ENCODE measurements at regions not wholly inside any gene's neighbourhood (a gene's known extent, or its start where the extent isn't known, plus 50 kb on each side); places are given as distances from the start of the nearest gene placed in this dataset.
A peak's percentile ranks its signal among the peaks of the same experiment; 100 is the strongest.
"Not testable (repeated sequence)": the region's sequence is repeated elsewhere in the genome, so short reads cannot be mapped to it uniquely, and the experiment has no call there.

DNA sequence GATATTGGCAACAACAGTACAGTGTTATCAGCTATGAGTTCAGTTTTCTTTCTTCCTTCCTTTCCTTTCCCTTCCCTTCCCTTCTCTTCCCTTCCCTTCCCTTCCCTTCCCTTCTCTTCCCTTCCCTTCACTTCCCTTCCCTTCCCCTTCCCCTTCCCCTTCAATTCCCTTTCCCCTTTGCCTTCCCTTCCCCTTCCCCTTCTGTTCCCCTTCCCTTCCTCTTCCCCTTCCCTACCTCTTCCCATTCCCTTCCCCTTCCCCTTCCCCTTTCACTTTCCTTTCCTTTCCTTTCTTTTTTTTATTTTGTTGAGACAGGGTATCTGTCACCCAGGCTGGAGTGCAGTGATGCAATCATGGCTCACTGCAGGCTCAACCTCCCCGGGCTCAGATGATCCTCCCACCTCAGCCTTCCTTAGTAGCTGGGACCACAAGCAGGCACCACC, 72.3 kb upstream of the CAPZB start:
- TF ChIP-seq, protein P1, sequence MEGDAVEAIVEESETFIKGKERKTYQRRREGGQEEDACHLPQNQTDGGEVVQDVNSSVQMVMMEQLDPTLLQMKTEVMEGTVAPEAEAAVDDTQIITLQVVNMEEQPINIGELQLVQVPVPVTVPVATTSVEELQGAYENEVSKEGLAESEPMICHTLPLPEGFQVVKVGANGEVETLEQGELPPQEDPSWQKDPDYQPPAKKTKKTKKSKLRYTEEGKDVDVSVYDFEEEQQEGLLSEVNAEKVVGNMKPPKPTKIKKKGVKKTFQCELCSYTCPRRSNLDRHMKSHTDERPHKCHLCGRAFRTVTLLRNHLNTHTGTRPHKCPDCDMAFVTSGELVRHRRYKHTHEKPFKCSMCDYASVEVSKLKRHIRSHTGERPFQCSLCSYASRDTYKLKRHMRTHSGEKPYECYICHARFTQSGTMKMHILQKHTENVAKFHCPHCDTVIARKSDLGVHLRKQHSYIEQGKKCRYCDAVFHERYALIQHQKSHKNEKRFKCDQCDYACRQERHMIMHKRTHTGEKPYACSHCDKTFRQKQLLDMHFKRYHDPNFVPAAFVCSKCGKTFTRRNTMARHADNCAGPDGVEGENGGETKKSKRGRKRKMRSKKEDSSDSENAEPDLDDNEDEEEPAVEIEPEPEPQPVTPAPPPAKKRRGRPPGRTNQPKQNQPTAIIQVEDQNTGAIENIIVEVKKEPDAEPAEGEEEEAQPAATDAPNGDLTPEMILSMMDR (IDR thresholded peaks at IDR 0.05; ENCODE audit: low read length, missing control alignments) = no peak
- H3K4me3 ChIP-seq (replicated peaks; ENCODE audit: low read depth, low read length) = no peak overlapping the region
- peak; percentile 26 for DNase-seq (ENCODE audit: low read depth)

DNA sequence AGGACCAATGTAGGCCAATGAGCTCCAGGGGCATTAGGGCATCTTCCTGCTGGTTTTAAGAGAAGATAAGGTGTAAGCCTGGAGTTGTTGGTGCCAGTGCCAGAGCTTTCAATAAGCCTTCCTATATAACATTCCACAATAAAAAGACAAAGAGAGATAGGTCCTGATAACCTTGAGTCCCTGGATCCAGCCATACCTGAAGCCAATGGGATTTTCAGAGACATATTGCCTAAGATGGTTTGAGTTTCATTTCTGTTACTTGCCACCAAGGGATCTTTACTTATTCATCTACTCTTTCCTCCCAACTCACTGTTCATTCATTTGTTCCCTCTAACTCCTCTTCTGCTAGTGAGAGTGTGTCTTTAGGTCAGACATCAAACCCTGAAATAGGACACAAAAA, 68.8 kb upstream of the CAPZB start:
- TF ChIP-seq, protein P1 (IDR thresholded peaks at IDR 0.05; ENCODE audit: low read length, missing control alignments) = no peak
- no peak for DNase-seq (ENCODE audit: low read depth)
- H3K4me3 ChIP-seq (replicated peaks; ENCODE audit: low read depth, low read length) = no peak overlapping the region

DNA sequence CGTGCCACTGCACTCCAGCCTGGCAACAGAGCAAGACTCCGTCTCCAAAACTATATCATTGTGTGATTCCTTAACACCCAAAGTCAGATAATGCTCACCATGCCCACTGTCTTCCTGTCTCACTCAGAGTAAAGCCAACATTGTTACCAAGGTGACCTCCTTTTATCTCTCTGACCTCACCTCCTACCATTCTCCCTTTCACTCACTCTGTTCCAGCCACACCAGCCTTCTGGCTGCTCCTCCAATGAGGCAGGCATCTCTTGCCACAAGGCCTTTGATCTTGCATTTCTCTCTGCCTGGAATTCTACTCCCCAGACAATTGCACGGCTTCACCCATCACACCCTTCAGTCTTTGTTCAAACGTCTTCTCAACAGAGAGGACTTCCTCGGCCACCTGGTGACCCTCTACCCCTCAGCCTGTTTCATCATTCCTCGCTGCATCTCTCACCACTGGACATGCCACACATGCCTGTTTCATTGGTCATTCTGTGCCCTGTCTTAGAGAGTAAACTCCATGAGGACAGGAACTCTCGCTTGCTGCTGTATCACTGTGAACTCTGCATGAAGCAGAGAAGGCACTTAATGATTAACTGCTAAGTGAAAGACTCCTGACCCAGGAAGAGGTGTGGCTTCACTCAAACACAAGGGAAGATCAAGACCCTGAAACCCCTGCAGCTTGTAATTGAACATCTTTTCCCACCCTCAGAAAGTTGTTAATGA, 67.1 kb upstream of the CAPZB start:
- TF ChIP-seq, protein P1 (IDR thresholded peaks at IDR 0.05; ENCODE audit: low read length, missing control alignments) = no peak
- H3K4me3 ChIP-seq (replicated peaks; ENCODE audit: low read depth, low read length) = no peak overlapping the region
- DNase-seq (ENCODE audit: low read depth) = no peak

DNA sequence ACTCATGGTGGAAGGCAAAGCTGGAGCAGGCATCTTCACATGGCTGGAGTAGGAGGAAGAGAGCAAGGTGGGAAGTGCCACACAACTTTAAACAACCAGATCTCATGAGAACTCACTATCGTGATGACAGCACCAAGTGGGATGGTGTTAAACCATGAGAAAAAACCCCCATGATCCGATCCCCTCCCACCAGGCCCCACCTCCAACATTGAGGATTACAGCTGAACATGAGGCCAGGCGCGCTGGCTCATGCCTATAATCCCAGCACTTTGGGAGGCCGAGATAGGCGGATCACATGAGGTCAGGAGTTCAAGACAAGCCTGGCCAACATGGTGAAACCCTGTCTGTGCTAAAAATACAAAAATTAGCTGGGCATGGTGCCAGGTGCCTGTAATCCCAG, 66.5 kb upstream of the CAPZB start:
- DNase-seq (ENCODE audit: low read depth); H3K4me3 ChIP-seq (replicated peaks; ENCODE audit: low read depth, low read length): not testable (repeated sequence)

DNA sequence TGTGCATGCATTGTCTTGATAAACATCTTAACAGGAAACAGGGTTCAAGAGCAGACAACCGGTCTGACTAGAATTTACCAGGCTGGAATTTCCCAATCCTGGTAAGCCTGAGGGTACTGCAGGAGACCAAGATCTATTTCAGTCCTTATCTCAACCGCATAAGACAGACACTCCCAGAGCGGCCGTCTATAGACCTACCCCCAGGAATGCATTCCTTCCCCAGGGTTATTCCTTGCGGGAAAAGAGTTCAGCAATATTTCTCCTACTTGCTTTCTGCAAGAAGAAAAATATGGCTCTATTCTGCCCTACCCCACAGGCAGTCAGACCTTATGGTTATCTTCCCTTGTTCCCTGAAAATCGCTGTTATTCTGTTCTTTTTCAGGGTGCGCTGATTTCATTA, 65.1 kb upstream of the CAPZB start:
- not testable (repeated sequence) for H3K4me3 ChIP-seq (replicated peaks; ENCODE audit: low read depth, low read length); DNase-seq (ENCODE audit: low read depth)

DNA sequence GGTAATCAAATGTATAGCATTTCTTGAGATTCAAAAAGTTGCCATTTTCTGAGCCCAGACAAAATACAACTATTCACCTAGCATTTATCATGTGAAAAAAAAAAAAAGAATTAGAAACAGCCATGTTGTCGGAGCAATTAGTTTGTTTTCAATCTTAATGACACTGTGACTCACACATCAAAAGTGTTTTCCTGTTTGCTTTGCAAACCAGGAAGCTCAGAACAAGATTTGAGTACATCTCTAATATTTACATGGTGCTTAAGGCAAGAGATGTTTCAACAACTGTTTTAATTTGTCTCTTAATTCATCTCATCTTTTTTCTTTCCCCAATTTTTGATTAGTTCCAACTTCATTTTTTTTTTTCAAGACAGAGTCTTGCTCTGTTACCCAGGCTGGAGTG, 62.5 kb upstream of the CAPZB start:
- no peak for DNase-seq (ENCODE audit: low read depth)
- H3K4me3 ChIP-seq (replicated peaks; ENCODE audit: low read depth, low read length) = no peak overlapping the region
- TF ChIP-seq, protein P1 (IDR thresholded peaks at IDR 0.05; ENCODE audit: low read length, missing control alignments) = no peak

DNA sequence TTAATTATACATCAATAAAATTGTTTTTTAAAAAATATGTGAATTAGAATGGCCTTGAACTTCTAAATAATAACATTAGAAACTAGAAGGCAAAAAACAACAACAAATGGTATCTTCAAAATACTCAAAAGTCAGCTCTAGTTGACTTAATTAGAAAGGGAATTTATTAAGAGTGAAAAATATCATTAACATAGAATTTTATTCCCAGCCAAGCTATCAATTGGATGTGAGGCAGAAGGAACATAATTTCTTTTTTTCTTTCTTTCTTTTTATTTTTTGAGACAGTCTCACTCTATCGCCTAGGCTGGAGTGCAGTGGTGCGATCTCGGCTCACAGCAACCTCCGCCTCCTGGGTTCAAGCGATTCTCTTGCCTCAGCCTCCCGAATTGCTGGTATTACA, 51.2 kb upstream of the CAPZB start:
- DNase-seq (ENCODE audit: low read depth) = no peak
- TF ChIP-seq, protein P1 (IDR thresholded peaks at IDR 0.05; ENCODE audit: low read length, missing control alignments) = no peak

DNA sequence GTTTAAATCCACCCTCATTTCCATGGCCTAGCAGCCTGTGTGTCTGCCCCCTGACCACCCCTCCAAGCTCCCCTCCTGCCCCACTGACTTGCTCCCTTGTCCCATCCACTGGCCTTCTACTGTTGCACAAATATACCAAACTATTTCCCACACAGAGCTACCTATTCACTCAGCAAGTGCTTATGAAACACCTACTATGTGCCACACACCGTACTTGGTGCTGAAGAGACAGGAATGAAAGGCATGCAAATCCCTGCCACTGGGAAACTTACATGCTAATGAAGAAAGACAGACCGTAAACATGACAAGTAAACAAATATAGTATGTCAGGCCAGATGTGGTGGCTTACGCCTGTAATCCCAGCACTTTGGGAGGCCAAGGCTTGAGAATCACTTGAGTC, 49.9 kb upstream of the CAPZB start:
- TF ChIP-seq, protein P1 (IDR thresholded peaks at IDR 0.05; ENCODE audit: low read length, missing control alignments) = no peak
- no peak overlapping the region for H3K4me3 ChIP-seq (replicated peaks; ENCODE audit: low read depth, low read length)
- DNase-seq (ENCODE audit: low read depth) = no peak

More for the DNA sequence above, 51.2 kb upstream of the CAPZB start:
- no peak overlapping the region for H3K4me3 ChIP-seq (replicated peaks; ENCODE audit: low read depth, low read length)
